ENCODE measurements at regions not wholly inside any gene's neighbourhood (a gene's known extent, or its start where the extent isn't known, plus 50 kb on each side); places are given as distances from the start of the nearest gene placed in this dataset.

GRCh38 chr2:172357442-172357841 lies 69.9 kb upstream of the ITGA6 start:
- Histone ChIP-seq H3K27me3 (ENCODE audit: insufficient read depth, low read length) (no peaks in the 10 kb centered on the region), H3K9me2 (ENCODE audit: insufficient read depth) (no peaks in the 10 kb centered on the region), H2AFZ (ENCODE audit: low read depth, low read length, poor library complexity, severe bottlenecking) (no peak overlapping the region), H3K4me2 (ENCODE audit: low read length) (no peak overlapping the region), H3K4me1 (ENCODE audit: control insufficient read depth in 1 of 2, insufficient read depth in 2 of 2, low read length in 2 of 2) (peaks cover 0 to 7% of the 10 kb centered on the region in 2 experiments; a peak in 2 of 4 replicates), H3K36me3 (ENCODE audit: control insufficient read depth in 1 of 2, insufficient read depth in 2 of 2, low read length in 2 of 2) (no peaks in the 10 kb centered on the region), H3K79me2 (ENCODE audit: insufficient read depth, low read length) (no peaks in the 10 kb centered on the region), H3K4me3 (replicated peaks in 1 of 2; ENCODE audit: low read depth in 1 of 2, low read length in 2 of 2) (no peak overlapping the region), H3K9ac (ENCODE audit: low read length) (no peak overlapping the region), H3K9me3 (ENCODE audit: control insufficient read depth in 1 of 2, insufficient read depth in 1 of 2, low read depth in 1 of 2, low read length in 2 of 2) (no peaks in the 10 kb centered on the region), H3K27ac (ENCODE audit: low read depth, low read length) (no peak overlapping the region), H4K20me1 (ENCODE audit: insufficient read depth) (no peaks in the 10 kb centered on the region)
- no TSS peak for BruUV-seq (replicated peaks)
- TF ChIP-seq RAD21 (IDR thresholded peaks at IDR 0.05; ENCODE audit: low read depth) (no peak), ZFX (IDR thresholded peaks at IDR 0.05) (no peak), TCF7L2 (IDR thresholded peaks at IDR 0.05; ENCODE audit: borderline replicate concordance, extremely low read depth, insufficient read depth, insufficient read length) (no peak), SIN3A (IDR thresholded peaks at IDR 0.05; ENCODE audit: low read depth) (no peak), POLR2A (IDR thresholded peaks at IDR 0.05; ENCODE audit: borderline replicate concordance, extremely low read depth, insufficient read depth, insufficient read length) (no peak), EGR1 (IDR thresholded peaks at IDR 0.05; ENCODE audit: low read depth) (no peak), EZH2 (IDR thresholded peaks at IDR 0.05) (no peak), FOSL1 (IDR thresholded peaks at IDR 0.05; ENCODE audit: low read depth) (no peak), JUND (IDR thresholded peaks at IDR 0.05) (no peak), SP1 (IDR thresholded peaks at IDR 0.05; ENCODE audit: low read depth) (no peak), ELF1 (IDR thresholded peaks at IDR 0.05; ENCODE audit: borderline replicate concordance, low read depth) (no peak)
- TF ChIP-seq, protein P1, sequence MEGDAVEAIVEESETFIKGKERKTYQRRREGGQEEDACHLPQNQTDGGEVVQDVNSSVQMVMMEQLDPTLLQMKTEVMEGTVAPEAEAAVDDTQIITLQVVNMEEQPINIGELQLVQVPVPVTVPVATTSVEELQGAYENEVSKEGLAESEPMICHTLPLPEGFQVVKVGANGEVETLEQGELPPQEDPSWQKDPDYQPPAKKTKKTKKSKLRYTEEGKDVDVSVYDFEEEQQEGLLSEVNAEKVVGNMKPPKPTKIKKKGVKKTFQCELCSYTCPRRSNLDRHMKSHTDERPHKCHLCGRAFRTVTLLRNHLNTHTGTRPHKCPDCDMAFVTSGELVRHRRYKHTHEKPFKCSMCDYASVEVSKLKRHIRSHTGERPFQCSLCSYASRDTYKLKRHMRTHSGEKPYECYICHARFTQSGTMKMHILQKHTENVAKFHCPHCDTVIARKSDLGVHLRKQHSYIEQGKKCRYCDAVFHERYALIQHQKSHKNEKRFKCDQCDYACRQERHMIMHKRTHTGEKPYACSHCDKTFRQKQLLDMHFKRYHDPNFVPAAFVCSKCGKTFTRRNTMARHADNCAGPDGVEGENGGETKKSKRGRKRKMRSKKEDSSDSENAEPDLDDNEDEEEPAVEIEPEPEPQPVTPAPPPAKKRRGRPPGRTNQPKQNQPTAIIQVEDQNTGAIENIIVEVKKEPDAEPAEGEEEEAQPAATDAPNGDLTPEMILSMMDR (IDR thresholded peaks at IDR 0.05 in 2 of 3, conservative IDR thresholded peaks at IDR 0.05 in 1 of 3; ENCODE audit: borderline replicate concordance in 1 of 3, insufficient read depth in 1 of 3, low read depth in 2 of 3, low read length in 2 of 3) = no peak
- TF ChIP-seq, protein P2, sequence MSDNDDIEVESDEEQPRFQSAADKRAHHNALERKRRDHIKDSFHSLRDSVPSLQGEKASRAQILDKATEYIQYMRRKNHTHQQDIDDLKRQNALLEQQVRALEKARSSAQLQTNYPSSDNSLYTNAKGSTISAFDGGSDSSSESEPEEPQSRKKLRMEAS (IDR thresholded peaks at IDR 0.05) = no peak
- ATAC-seq (no peak), DNase-seq (ENCODE audit: low read depth, low spot score) (no peak)
- intact Hi-C loops (cut with micrococcal nuclease) = no loop called here
- POLR2A ChIA-PET = no interaction called here
- RAD21 ChIA-PET (ENCODE audit: low non-redundant PET in 1 of 2, low total read pairs in 2 of 2, uncharacterized antibody in 2 of 2, unreplicated experiment in 2 of 2) = no interaction called here
- CTCF ChIA-PET = no interaction called here

All from HCT116 (cell line).